GM18511 (cell line): ENCODE measurements at regions not wholly inside any gene's neighbourhood (a gene's known extent, or its start where the extent isn't known, plus 50 kb on each side); places are given as distances from the start of the nearest gene placed in this dataset.
"Not testable (repeated sequence)": the region's sequence is repeated elsewhere in the genome, so short reads cannot be mapped to it uniquely, and the experiment has no call there.

ENCODE experiments used
- ATAC-seq: cut with Tn5 transposase; IDR thresholded peaks from one replicate; pipeline ENCODE4 v1.9.1; 2021; ENCODE audit warnings: mild to moderate bottlenecking, moderate library complexity; ENCODE audit not compliant: unreplicated experiment

DNA sequence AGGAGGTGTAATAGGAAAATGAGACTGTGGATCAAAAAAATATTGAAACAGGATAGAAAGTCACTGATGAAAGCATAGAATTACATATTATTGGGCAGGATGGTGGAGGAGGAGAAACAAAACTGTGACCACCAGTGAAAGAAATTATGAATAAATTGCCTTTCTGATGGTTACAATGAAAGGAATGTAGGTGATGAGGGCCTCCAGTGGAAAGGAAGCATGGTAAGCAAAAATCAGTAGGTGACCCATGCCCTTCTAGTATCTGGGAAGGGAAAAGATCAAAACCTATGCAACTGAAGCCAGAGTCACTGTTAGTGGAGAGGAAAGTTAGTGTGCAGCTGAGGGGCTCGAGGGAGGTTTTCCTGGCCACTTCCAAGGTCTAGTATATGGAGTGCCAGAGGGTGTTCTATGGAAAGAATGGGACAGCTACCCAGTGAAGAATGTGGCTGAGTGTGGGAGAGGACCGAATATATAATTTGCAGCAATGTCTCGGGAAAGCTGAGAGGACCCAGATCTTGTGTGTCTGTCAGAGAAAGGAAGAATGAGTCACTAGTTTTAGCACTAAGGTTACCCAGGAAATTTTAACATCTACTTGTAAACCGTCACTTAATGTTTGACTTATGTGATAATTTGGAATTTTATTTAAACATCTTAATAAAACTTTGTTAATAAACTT is 146.2 kb downstream of the NFKBIZ start:
- peak; percentile 41 for ATAC-seq

DNA sequence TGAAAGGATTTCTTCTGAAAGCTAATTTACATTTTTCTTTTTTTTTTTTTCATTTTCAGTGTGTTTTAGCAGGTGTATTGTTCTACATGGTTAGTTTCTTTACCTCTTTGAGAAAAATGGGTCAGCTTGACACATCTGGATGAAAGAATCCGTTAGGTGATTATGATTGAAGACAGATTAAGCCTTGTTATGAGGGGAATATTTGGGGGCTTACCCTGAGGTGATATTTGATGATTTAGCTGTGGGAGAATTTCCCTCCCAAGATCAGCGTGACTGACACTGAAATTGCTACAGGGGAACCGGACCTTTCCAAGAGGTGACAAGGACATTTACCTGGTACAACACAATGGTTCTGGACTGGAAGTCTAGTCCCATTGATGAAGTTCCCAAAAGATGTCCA is 147.5 kb downstream of the NFKBIZ start:
- peak; percentile 69 for ATAC-seq

DNA sequence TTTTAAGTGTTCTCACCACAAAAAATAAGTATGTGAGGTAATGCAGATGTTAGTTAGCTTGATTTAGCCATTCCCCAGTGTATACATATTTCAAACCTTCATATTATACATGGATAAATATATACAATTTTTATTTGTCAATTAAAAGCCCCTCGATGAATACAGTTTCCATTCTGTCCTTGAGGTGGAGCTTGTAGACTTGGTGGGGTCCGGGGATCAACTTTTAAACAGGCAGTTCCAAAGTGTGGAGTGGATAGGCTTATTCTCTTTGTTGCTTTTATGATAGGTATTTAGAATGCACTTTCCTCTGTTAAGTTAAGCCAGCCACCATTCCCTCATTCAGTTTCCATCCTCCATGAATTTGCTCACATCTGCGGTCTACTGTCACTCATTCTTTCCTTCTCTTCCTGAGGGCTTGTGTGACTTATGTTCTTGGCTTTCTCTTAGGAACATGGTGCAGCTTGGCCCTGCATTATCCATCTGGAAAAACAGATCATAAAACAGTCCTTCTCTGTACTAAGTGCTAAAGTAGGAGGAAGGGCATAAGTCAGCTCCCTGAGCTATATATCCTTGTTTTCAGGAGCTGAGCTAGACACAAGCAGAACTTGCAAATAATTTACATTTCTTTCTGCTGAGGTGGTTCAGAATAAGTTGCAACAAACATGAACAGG is 149.1 kb downstream of the NFKBIZ start:
- ATAC-seq: no peak

DNA sequence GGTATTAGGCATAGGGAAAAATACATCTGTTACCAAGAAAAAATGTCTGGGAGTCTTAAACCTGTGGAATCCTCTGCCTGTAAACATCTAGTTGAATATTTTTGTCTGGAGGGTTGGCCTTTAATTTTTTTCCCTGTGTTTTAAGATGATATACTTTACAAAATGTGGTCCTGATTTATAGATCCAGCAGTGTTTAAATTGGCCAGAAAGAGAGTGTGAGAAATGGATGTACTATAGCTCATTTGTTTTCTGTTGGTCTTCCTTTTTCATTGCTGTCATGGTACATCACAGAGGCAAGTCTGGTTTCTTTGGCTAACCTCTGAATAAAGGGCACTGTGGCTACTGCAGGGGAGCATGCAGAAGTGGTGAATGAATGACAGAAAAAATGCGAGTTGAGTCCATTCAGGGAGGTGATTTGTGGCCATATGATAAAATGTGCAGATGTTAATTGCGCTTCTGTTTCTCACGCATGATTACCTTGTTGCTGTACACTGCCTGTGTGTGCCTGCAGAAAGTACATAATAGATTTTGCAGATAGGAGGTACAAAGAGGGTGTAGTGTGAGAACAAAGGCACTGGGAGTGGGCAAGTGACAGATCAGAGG is 150.0 kb downstream of the NFKBIZ start:
- ATAC-seq: no peak

DNA sequence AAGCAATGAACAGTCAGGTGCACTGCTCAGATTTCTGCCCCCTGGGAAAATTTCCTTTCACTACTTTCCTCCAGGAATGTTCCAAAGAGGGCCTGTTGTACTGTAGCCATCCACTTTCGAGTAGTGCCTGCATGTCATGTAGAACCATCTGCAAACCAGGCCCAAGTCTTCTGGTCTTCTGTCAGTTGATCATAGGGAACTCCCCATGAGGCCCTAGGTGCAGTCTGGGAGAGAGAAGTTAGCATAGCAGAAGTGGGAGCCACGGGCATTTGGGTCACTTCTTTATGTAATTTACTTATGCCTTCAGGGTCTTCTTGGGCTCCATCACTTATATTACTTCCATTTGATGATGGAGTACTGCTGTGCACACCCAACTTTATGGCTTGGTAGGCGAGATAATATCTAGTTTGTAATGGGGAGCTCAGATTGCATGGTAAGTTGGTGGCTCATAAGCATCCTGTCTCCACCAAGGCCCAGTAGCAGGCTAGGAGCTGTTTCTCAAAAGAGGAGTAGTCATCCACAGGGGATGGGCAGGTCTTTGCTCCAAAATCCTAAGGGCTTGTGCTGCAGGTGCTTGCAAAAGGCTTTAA is 151.4 kb downstream of the NFKBIZ start:
- no peak for ATAC-seq

DNA sequence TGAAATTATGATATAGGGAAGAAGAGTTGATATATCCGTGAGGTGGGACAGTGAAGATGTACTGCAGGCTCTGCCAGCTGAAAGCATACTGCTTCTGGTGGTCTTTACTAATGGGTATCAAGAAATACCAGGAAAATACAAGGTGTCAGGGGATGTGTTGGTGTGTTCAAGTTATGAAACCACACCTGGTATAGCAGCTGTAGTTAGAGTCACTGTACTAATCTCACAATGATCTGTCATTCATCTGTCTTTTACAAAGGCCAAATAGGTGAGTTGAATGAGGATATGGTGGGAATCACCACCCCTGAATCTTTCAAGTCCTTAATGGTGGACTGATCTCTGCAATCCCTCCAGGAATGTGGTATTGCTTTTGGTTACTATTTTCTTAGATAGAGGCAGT is 152.7 kb downstream of the NFKBIZ start:
- peak; percentile 44 for ATAC-seq

DNA sequence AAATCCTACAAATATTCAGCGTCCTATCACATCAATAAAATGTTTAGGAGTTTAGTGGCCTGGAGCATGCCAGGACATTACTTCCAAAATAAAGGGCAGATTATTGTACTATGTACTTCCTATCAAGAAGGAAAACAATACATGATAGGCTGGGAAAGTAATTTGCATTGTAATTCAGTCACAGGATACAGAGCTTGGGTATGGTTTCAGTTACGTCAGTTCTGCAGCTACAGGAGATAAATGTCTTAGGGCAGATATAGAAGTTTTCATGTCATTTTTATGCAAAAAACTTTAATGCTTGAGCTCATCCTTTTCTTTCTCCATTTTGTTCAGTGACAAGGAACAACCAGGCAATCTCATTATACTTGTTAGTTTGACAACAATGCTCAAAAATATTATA is 155.2 kb downstream of the NFKBIZ start:
- ATAC-seq: no peak

DNA sequence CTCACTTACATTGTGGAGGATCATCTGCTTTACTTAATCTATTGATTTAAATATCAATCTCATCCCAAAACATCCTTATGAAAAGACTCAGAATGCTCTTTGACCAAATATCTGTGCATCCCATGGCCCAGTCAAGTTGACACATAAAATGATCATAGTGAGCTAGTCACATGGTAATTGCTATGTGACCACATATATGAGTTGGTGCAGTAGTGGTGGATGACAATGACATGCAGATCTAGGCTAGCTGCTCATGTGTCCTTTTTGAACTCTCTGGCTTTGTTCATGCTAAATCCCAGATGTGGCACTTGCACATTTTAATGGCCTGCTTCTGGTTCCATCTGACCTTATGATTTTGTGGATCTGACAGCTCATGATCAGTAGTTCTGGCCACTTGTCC is 156.2 kb downstream of the NFKBIZ start:
- no peak for ATAC-seq

DNA sequence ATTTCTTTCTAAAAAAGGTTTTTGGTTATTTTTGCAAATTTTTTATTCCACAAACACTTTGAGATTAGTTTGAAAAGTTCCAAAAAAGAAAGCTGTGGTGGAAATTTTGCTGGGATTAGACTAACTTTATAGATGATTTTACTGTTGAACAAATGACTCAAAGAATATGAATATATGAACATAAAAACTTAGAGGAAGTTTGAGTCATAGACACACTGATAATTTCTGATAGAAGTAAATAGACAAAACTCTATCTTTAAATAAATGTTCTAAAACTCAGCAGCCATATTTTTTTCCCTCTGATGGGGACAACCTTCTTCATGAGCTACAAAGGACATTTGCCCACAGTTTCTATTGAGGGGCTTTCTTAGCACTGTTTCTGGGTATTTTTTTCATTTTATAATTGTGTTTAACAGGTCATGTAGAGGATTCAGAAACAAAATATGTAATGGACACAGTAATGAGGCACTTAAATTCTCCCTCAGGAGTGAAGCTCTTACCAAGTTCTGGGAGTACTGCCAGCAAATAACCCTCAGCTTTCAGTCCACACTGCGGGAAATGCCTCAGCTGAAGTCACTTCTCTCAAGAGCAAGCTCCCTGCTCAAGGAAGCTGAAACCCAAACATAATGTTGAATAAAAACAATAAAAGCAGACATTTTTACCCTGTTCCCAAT is 157.6 kb downstream of the NFKBIZ start:
- no peak for ATAC-seq

DNA sequence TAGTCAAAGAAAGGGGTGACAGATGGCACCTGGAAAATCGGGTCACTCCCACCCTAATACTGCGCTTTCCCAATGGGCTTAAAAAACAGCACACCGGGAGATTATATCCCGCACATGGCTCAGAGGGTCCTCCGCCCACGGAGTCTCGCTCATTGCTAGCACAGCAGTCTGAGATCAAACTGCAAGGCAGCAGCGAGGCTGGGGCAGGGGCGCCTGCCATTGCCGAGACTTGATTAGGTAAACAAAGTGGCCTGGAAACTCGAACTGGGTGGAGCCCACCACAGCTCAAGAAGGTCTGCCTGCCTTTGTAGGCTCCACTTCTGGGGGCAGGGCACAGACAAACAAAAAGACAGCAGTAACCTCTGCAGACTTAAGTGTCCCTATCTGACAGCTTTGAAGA is 159.1 kb downstream of the NFKBIZ start:
- not testable (repeated sequence) for ATAC-seq

DNA sequence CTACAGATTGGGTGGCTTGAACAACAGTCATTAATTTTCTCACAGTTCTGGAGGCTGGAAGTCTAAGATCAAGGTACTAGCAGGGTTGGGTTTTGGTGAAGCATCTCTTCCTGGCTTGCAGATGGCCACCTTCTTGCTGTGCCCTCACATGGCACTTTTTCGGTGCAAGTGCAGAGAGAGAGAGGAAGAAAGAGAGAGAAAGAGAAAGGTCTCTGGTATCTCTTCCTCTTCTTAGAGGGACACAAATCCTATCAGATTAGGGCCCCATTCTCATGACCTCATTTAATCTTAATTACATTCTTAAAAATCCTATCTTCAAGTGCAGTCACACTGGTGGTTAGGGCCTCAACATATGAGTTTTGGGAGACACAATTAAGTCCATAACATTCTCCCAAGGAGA is 167.1 kb downstream of the NFKBIZ start:
- no peak for ATAC-seq

DNA sequence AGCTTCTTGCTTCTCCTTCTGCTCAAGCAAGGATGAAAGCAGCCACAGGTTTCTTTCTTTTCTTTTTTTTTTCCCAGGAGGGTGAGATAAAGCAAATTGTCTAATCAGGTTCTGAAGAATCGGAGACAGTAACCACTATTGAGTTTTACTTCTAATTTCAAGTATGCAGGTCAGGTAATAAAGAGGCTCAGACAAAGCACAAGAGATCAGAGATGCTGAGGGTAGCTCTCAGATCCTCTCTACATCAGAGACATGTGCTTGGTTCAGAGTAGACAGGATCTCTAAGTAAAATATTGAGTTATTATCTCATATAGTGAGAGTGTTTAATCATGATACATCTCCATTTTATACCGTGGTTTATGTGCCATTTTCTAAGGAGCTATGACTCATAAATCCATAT is 168.5 kb downstream of the NFKBIZ start:
- ATAC-seq: peak; percentile 80

DNA sequence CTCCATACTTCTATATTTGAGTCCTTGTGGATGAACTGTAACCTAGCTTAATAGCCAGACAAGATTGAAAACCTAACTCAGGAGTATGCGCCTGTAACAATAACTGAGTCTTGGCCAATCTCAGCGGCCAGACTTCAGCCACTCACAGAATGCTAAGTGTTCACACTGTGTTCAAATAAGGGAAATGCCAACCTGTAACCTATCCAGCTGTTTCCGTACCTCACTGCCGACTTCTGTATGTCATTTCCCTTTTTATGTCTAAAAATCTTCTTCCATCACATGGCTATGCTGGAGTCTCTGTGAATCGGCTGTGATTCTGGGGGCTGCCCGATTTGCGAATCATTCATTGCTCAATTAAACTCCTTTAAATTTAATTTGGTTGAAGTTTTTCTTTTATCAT is 169.2 kb downstream of the NFKBIZ start:
- ATAC-seq: no peak

DNA sequence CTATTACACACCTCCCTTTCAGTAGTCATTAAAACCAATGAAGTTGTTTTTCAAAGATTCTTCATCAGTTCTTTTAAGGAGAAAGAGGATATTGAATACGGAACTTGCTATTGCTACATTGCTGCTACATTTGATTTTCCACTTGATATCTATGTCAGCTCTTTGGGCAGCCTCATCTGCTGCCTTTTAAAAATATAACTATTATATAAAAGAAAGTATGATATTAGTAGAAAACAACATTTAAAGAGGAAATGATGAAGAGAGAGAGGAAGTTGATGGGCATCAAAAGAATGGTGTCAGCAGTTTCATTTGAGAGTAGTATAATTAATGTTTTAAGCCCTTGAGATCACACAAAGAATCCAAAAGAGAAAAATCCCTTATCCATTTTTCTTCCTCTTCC is 171.4 kb downstream of the NFKBIZ start:
- ATAC-seq: no peak

DNA sequence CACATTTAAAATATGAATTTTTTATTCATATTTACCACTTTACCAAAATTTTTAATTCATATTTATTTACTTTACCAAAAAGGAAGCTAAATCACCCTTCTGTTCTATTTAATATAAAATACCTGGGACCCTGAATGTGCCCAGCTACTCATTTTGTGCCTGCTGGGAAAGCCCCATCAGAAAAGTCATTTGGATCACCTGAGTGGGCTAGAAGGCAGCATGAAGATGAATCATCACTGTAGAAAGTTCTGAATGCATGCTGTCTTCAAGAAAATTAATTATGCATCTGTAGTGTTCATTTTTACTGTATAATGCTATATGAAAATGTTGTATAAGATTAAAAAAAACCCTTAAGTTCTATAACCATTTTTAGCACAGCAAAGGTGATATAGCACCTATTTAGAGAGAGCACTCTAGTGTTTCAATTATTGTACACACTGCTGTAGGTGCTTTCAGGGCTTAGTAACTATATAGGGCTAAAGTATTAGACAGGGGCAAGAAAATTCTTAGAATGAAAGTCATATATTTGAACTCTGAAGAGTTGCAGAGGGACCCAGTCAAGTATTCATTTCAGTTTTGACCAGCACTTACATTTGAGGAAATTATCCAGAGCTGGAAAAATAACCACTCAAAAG is 175.1 kb downstream of the NFKBIZ start:
- ATAC-seq: no peak

DNA sequence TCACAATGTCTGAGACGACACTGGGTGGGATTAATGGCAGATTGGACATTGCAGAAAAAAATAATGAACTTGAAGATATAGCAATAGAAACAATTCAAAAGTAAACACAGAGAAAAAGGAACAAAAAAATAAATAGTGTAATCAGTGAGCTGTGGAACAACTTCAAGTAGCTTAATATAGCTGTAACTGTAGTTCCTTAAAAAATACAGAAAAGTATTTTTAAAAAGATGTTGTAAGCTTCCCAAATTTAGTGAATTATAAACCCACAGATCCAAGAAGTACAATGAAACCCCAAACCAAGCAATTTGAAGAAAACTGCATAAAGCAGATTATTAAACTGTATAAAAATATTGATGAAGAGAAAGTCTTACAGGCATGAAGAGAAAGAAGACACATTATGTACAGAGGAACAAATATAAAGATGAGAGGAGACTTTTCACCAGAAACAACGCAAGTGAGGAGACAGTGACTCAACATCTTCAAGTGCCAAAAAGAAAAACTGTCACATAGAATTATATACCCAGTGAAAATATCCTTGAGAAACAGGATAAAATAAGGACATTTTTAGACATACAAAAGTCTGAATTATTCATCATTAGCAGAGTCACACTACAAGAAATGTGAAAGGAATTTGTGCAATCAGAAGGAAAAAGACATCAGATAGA is 176.4 kb downstream of the NFKBIZ start:
- ATAC-seq: no peak

DNA sequence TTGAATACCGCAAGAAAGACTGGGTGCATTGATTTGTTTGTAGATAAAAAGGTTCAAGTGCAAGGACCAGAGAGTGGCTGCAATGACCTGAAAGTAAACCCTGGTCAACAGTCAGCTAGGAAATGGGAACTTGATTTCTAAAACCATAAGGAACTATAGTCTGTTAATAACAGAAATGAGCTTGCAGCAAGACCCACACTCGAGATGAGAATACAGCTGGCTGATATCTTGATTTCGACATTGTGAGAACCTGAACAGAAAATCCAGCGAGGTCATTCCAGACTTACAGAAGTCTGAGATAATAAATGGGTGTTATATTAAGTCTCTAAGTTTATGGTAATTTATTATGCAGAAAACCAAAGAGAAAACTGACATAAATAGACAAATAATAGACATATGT is 177.3 kb downstream of the NFKBIZ start:
- no peak for ATAC-seq

DNA sequence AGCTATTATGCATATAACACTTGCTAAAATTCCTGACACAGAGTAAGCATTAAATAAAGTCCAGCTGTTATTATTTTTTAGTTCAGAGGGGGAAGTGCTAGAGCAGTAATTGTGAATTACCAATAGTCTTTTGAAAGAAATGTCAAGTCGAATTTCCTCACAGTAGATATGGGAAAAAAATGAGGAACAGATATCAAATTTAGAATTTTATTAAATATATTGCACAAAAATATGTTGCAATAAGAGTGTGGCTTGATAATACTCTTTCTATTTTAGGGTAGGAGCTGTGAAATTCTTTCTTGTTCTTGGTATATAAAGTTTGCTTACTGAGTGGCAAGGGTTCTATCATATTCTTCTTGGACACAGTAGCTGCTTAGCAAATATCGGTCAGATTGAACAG is 181.3 kb downstream of the NFKBIZ start:
- no peak for ATAC-seq

DNA sequence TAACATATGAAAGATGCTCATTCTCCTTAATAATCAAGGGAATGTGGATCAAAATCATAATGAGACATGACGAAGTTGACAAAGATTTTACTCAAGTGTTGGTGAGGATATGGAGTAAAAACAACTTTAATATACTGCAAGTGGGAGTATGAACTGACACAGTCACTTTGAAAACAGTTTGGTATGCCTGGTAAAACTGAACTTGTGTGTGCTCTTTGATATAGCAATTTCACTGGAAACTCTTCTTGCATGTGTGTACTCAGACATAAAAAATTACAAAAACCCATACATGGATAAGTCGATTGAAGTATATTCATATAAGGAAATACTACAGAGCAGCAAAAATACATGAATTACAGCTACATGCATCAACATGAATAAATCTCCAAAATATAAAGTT is 182.5 kb downstream of the NFKBIZ start:
- ATAC-seq: no peak
